Hematopoietic multipotent progenitor cell treated with erythropoietin and hydrocortisone succinate and interleukin-3 and kit ligand, for 8 days (in vitro differentiated cells): ENCODE measurements at regions not wholly inside any gene's neighbourhood (a gene's known extent, or its start where the extent isn't known, plus 50 kb on each side); places are given as distances from the start of the nearest gene placed in this dataset.

Experiments
- DNase-seq: peaks from one replicate; pipeline ENCODE4 v3.0.0-alpha.2; 2015

DNA sequence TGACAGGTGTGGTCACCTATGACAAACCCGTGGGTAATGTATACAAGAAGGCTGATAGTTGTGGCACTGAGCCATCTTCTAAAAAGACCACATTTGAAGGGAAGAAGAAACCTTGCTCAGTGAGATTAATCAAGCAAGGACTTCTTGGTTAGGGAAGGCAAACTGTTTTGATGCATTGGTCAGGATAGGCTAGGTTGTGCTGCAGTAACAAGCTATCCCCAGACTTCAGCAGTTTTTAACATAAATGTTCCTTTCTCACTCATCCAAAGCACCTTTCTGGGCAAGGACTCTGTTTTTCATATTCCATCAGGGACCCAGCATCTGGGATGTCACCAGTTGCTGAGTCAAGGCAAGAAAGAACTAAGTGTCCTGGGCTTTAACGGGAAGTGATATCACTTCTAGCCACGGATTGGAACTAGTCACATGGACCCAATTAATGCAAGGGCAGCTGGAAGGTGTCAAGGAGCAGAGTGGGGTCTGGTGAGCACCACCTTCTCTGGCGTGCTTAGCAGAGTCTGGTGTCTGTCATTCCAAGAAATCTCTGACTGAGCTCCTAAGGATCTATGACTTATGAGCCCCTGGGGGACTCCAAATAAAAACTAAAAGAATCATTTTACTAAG, 52.0 kb upstream of the CCL2 start:
- no peak for DNase-seq

DNA sequence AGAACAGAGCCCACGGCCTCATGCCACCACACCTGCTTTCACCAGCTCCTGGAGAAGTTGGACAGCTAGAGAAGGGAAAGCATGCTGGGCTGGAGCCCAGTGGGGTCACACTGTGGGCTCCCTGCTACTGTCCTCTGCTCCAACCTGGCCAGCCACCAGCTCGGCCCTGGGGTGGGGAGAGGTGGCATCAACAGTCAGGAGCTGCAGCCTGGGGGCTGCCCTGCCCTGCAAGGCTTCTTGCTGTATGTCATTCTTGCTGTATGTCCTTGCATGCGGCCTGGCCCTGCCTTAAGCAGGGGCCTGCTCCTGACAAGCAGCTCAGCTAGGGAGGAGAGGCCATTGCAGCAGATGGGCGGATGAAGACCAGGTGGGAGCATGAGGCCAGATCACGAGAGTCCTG, 50.7 kb upstream of the CCL2 start:
- no peak for DNase-seq
